GM19455 (cell line): ENCODE measurements at regions not wholly inside any gene's neighbourhood (a gene's known extent, or its start where the extent isn't known, plus 50 kb on each side); places are given as distances from the start of the nearest gene placed in this dataset.
"Not testable (repeated sequence)": the region's sequence is repeated elsewhere in the genome, so short reads cannot be mapped to it uniquely, and the experiment has no call there.

ENCODE experiments used
- ATAC-seq: cut with Tn5 transposase; IDR thresholded peaks from one replicate; pipeline ENCODE4 v1.9.1; 2021; ENCODE audit not compliant: unreplicated experiment

DNA sequence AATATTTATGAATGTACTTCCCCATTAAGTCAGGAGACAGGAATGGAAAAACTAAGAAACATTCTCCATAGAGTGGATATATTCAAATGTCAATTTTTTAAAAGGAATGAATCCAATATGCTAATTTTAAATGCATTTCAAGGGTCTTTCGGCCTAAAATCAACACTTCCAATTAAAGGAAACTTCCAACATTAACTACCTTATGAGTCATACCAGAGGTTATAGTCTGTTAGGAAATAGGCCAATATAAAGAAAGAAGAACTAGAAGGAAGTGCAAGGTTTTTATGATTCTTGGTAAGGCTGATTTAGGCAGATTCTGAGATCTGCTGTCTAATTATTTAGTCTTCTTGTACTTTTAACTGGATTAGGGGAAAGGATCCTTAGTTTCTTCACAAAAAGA, 260.1 kb upstream of the EDNRA start:
- ATAC-seq: no peak

DNA sequence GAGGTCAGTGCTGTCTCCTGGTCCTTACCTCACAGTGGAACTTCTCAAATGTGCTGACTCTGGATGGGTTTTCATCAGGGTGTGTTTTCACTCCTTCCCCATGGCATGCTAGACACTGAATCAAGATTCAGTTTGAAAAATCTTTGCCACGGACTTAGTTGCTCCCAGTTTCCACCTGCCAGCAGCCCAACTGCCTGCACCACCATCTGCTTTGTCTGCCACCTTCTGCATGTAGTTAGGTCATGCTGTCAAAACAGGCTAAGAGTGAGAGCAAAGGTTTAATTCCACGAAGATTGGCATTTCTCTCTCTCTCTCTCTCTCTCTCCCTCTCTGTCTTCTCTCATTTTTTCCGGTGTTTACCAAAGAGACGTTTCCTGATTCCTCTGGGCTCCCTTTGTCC, 258.0 kb upstream of the EDNRA start:
- ATAC-seq: no peak

DNA sequence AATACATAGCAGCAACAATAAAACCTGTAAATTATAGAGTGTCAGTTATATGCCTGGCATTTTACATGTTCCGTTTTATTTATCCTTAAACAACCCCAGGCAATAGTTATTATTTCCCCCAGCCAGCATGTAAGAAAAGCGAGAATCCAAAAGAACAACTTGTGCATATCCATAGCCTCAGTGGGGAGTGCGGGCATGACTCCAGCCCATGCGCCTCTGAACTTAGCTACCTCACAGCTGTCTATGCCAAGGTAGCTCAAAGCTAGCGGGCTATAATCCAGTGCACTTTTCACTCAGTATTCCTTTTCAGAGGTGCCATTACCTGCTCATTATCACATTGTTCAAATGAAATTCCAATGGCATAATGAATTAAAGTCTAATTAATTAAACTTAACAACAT, 257.3 kb upstream of the EDNRA start:
- no peak for ATAC-seq

DNA sequence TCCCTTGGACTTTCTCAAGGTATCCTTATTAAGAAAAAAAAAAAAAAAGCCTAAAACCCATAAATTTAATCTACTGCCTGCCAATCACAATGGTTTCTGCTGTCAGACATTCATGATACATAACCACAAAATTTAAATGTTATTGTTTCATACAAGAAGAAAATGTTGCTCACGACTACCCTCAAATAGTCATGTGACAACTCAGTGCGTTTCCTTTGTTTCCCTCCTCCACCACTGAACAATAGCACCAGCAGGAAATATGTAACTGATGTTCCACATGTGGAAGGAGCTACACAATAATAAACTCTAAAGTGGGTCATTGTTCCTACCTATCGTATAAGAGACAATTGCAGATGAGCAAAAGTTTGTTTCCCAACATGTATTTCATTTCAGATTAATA, 244.1 kb upstream of the EDNRA start:
- ATAC-seq: no peak

DNA sequence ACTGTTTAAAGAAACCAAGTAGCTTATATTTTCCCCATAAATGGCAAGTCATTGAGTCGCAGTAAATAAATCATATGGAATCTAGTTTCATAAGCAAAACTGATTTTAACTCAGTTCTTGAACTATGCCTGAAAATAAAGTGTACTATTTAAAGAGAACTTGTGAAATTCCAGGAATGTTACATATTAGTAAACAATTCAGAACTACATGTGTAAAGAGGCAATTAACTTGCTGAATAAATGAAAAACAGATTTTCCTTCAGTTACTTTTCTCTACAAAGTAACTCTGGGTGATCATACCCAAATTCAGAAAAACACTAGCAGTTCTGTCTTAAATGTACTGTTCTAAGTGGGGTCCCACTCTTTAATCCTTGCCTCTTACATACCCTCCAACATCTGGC, 236.1 kb upstream of the EDNRA start:
- ATAC-seq: no peak

DNA sequence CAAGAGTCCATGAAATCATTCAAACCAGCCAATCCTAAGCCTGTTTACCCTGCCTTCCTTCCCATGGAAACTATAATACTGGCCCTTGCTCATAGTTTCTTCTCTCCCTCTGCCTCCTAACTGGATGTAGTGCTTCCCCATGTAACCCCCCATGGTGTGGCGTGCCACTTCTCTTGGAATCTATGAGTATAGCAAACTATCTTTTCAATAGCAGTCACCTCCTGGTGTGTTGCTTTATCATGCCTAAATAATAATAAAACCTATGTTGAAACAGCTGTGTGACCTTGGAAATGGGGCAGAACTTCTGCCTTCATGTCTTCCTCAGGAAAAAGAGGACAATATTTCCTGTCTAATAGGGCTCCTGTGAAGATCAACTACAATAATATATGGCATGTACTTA, 234.8 kb upstream of the EDNRA start:
- ATAC-seq: no peak

DNA sequence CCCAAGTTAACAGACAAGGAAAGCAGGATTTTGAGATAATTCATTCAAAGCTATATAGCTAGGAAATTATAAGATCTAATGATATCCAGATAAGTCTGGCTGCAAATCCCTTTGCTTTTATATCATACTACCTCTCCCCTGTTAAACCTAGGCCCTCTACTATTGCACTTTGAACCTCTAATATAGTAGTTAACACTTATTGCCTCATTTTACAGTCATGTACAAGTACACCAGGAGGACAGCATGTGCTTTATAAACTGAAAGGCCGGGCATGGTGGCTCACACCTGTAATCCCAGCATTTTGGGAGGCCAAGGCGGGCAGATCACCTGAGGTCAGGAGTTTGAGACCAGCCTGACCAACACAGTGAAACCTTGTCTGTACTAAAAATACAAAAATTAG, 234.4 kb upstream of the EDNRA start:
- not testable (repeated sequence) for ATAC-seq

DNA sequence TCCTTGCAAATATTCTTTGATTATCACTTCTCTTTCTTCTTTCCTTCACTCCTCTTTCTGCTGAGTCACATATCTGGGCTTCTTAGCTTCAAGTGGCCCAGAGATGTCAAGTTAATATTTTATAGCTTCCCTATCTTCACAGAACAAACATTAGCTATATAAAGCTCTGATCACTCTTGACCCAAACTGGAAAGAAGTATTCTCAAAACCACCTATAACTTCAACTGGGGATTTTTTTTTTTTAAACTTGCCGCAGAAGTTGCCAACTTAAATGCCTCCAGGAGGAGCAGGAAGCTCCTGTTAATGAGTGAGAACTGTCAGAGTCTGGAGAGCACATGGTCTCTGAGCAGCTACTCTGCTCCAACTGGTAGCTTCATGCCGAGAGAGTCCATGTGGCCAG, 233.3 kb upstream of the EDNRA start:
- ATAC-seq: no peak

DNA sequence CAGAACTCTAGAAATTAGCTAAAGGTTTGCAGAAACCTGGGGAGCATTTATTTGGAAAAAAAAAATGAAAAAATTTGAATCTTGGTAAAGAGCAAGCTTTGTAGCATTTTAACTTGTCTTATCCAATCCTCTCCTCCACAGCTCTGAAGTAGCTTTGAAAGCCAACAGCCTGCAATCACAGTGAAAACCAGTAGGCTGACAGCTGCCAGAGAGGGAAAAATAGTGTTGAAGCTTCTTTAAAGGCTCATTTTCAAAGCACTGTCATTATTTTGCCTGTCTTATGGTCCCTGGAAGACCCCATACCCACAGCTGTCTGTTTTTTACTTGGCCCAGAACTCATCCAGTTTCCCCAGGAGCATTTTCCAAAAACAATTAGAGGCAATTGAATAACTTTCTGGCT, 230.8 kb upstream of the EDNRA start:
- no peak for ATAC-seq

DNA sequence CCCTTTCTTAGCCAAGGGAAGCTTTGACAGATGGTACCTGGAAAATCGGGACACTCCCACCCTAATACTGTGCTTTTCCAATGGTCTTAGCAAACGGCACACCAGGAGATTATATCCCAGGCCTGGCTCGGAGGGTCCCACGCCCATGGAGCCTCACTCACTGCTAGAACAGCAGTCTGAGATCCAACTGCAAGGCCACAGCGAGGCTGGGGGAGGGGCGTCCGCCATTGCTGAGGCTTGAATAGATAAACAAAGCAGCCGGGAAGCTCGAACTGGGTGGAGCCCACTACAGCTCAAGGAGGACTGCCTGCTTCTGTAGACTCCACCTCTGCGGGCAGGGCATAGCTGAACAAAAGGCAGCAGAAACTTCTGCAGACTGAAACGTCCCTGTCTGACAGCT, 225.6 kb upstream of the EDNRA start:
- ATAC-seq: not testable (repeated sequence)

DNA sequence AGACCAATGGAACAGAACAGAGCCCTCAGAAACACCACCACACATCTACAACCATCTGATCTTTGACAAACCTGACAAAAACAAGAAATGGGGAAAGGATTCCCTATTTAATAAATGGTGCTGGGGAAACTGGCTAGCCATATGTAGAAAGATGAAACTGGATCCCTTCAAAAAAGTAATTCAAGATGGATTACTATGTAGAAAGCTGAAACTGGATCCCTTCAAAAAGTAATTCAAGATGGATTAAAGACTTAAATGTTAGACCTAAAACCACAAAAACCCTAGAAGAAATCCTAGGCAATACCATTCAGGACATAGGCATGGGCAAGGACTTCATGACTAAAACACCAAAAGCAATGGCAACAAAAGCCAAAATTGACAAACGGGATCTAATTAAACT, 221.6 kb upstream of the EDNRA start:
- not testable (repeated sequence) for ATAC-seq

DNA sequence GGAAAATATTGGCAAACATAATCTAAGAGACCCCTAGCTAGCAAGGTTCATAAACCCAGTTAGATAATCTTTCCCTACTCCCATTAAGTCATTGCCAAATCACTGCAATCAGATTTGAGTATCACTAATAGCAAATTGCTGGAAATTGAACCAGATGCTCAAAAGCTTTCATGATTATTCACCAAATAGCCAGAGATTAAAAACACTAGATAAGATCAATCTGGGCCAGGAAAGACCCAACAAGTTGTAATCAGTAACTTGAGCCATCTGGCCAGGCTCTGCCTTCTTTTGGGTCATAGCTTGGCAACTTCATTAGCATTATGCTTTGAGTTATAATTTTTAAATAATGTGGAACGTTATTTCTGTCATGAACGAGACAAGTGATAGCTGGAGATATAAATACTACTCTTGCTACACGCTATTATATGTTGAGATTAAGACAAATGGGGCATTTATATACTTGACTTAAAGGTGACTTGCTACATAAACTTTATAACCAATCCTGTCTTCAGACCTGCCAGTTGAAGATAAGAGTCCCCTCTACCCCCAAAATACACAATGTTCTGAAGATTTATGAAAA, 196.6 kb upstream of the EDNRA start:
- ATAC-seq: no peak

DNA sequence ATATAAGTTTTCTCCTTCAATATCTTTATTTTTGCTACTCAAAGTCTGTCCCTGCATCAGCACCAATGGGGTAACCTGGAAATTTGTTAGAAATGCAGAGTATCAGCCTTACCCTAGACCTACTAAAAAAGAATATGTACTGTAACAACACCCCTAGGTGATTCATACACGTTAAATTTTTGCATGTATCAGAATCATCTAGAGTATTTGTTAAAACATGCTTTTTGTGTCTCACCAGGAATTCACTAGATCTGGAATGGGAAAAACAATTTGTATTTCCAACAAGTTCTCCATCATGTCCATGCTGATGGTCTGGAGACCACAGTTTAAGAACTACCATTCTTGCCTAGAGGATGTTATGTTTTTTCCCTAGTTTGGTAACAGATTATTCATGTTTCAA, 196.0 kb upstream of the EDNRA start:
- no peak for ATAC-seq

DNA sequence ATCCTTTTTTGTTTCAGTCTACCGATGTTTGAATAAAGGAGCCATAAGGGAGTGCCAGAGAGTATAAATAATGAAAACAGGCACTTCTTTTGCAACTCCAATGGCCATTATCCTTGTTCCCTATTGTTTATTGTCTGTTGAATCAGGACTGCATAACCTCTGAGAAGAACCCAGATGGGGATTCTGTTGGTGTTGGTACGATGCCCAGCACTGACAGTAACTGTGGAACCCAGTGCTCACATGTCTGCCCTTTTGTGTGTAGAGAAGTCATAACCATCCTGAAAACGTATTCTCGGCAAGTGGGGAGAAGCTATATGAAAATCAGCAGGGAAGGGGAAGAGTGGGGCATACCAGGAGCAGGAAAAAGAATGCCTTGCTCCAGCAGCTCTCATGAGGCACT, 195.1 kb upstream of the EDNRA start:
- ATAC-seq: no peak

DNA sequence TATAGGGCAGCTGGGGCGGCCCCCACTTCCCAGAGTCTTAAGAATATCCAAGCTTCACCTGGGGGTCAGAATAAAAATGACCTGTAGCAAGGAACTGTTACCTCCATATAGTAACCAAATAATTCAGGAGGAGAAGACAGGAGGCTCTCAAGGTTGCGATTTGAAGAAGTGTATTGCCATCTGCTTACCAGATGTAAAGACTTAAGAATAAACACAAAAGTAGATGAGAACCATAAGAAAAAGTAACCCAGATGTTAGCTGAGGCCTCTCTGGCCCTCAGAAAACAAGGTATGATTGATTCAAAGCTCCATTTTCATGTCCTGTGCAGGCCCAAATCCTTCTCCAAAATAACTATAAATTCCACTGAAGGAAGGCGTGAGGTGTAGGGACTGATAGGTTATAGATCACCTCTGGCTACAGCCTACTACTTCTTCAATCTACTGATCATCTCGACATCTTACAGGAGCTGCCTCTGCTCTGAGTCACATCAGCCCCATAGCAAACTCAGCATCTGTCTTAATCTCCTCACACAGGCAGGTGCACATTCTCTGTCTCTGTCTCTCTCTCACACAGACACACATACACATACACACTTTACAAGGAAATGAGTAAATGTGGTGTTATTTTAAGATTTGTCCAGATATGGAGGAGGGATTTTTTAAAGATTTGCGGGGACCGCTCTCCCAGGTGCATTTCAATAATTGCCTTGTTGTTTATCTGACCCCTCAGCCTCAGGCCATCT, 193.9 kb upstream of the EDNRA start:
- ATAC-seq: no peak

DNA sequence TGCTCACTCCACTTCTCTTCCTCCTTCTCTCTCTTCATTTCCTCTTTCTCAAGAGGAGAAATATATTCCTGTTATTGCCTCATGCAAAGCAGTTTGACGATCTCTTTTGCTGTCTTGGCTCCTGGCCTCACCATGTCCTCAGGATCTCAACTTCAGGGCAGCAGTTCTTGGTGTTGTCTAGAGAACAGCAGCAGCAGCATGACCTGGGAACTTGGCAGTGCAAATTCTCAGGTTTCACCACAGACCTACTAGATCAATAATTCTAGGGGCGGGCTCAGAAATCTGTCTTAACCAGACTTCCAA, 193.4 kb upstream of the EDNRA start:
- ATAC-seq: no peak

DNA sequence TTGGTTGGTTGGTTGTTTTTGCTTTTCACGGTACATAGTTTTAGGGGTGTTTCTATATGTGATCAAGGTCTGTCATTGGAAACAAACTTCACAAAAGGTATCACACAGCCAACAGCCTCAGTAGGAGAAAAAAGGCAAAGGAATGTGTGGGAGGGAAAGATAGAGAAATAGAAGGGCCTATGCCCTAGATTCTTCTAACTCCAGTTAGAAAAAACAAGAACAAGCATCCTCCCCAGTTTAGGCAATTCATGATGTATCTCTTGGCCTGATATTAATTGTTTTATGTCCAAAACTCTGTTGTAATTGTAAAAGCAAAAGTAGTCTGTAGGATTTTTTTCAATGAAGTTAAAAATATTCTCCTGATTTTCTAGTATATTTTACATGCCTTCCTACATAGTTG, 192.4 kb upstream of the EDNRA start:
- ATAC-seq: no peak

DNA sequence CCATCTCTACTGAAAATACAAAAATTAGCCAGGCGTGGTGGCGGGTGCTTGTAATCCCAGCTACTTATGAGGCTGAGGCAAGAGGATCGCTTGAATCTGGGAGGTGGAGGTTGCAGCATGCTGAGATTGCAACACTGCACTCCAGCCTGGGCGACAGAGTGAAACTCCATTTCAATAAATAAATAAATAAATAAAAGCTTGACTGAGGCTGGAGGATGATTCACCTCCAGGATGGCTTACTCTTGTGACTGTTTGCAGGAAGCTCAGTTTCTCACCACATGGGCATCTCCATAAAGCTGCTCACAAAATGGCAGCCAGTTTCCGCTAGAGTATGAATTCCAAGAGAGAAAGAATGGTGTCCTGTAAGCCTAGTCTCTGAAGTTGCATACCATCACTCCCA, 191.7 kb upstream of the EDNRA start:
- no peak for ATAC-seq

DNA sequence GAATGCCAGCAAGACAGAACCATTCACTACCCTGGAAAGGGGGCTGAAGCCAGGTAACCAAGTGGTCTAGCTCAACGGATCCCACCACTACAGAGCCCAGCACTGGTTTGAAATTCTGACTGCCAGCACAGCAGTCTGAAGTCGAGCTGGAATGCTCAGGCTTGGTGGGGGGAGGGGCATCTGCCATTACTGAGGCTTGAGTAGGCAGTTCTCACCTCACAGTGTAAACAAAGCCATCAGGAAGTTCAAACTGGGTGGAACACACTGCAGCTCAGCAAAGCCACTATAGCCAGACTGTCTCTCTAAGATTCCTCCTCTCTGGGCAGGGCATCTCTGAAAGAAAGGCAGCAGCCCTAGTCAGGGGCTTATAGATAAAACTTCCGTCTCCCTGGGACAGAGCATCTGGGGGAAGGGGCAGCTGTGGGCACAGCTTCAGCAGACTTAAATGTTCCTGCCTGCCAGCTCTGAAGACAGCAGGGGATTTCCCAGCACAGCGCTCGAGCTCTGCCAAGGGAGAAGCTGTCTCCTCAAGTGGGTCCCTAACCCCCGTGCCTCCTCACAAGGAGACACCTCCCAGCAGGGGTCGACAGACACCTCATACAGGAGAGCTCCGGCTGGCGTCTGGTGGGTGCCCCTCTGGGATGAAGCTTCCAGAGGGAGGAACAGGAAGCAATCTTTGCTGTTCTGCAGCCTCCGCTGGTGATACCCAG, 188.1 kb upstream of the EDNRA start:
- not testable (repeated sequence) for ATAC-seq

DNA sequence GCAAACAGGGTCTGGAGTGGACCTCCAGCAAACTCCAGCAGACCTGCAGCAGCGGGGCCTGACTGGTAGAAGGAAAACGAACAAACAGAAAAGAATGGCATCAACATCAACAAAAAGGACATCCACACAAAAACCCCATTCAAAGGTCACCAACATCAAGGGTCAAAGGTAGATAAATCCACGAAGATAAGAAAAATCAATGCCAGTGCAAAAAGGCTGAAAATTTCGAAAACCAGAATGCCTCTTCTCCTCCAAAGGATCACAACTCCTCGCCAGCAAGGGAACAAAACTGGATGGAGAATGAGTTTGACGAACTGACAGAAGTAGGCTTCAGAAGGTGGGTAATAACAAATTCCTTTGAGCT, 187.6 kb upstream of the EDNRA start:
- ATAC-seq: not testable (repeated sequence)

DNA sequence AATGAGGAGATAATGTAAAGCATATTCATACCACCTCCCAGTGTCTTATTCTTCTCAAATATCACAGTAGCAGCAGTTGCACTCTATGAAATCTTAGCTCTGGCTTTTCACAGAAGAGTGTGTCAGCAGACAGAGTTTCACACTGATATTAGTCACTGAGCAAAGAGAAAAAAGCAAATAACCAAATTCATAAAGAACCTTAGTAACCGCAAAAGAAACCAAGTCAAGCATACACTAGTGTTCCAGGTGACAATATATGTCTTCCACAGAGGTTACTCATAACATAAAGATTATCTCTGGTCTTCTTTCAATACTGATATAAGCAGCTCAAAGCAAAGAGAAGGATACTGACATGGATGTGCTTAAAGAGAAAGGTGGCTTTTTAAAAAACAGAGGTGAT, 181.7 kb upstream of the EDNRA start:
- ATAC-seq: no peak

DNA sequence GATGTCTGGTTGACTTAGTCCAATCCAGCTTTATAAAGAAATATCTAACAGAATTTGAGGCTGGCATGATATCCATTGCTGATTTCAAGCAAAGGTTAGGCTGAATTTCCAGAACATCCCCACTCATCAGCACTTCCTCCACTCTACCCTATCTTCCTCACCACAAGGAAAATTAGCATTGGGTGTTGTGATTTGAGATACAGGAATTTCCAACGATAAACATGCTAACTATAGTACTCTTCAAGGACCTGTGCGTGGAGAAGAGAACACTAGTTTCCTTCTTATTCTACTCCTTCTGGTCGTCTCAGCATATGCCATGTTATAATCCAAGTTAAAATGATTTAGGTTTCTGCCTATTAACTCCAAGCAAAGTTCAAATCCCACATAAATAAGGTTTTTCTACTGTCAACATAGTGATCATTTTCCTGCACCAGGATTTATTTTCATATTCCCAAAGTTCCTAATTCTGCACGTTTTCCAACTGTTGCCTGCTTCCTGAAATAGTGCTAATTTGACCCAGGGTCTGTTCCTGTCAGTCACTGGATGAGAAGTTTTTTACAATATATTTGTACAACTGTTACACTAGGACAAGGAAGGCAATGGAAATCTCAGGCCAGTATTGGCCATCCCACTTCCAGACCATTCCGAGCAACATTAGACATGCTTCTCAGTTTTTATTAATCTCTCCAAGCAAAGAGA, 177.6 kb upstream of the EDNRA start:
- ATAC-seq: no peak
